SU-DHL-6 (cell line): ENCODE measurements at regions not wholly inside any gene's neighbourhood (a gene's known extent, or its start where the extent isn't known, plus 50 kb on each side); places are given as distances from the start of the nearest gene placed in this dataset.

Experiments used
- EZH2phosphoT487 ChIP-seq: fragments of 200-600 bp; sonication (generic), shearing (Covaris generic); conservative IDR thresholded peaks from 2 replicates; pipeline ENCODE4 v1.6.1; 2018; ENCODE audit warnings: mild to moderate bottlenecking, antibody characterized with exemption, low read length, moderate library complexity, mixed read lengths
- TF ChIP-seq, protein P1 (sequence below): fragments of 200-600 bp; sonication (generic); IDR thresholded peaks from one replicate; pipeline ENCODE4 v1.5.1; 2017; ENCODE audit warnings: antibody characterized with exemption, mild to moderate bottlenecking, low read length, moderate library complexity; ENCODE audit not compliant: insufficient read depth, poor library complexity, severe bottlenecking

DNA sequence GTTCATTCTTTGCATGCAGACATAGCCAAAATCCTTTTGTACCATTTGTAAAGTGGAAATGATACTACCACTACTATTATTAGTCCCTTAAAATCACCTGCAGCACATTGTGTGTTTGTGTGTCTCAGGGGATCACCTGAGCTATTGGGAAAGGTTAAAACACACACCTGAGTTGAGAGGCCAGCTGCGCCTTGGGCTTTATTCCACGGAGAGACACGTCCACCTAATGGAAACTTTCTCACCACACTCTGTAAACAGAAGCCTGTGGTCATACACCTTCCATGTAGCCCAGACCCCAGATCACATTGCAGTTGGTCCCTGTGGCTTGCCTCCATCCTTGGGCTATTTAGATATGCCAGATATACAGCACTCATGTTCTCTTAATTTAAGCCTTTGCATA lies 81.8 kb upstream of the SH3BP4 start:
- TF ChIP-seq, protein P1, sequence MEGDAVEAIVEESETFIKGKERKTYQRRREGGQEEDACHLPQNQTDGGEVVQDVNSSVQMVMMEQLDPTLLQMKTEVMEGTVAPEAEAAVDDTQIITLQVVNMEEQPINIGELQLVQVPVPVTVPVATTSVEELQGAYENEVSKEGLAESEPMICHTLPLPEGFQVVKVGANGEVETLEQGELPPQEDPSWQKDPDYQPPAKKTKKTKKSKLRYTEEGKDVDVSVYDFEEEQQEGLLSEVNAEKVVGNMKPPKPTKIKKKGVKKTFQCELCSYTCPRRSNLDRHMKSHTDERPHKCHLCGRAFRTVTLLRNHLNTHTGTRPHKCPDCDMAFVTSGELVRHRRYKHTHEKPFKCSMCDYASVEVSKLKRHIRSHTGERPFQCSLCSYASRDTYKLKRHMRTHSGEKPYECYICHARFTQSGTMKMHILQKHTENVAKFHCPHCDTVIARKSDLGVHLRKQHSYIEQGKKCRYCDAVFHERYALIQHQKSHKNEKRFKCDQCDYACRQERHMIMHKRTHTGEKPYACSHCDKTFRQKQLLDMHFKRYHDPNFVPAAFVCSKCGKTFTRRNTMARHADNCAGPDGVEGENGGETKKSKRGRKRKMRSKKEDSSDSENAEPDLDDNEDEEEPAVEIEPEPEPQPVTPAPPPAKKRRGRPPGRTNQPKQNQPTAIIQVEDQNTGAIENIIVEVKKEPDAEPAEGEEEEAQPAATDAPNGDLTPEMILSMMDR, result no peak
- no peak for TF ChIP-seq EZH2phosphoT487
